Gastroesophageal sphincter (tissue), 3 donors: ENCODE measurements at regions not wholly inside any gene's neighbourhood (a gene's known extent, or its start where the extent isn't known, plus 50 kb on each side); places are given as distances from the start of the nearest gene placed in this dataset.

Experiments used
- EP300 ChIP-seq: sonication (generic); formaldehyde crosslinking; IDR thresholded peaks from one replicate; pipeline ENCODE4 v1.6.1; 2017; ENCODE audit warnings: antibody characterized with exemption, mild to moderate bottlenecking
- TF ChIP-seq, protein P1 (sequence below), 4 experiments: fragments of 200-600 bp in 2 of 4; fragments of 450-650 bp in 2 of 4; sonication (generic) in 1 of 4; IDR thresholded peaks; one replicate each; pipeline ENCODE4 v1.5.1; 2017 to 2019; ENCODE audit warnings: antibody characterized with exemption in 4 of 4, mild to moderate bottlenecking in 2 of 4, moderate library complexity in 2 of 4

DNA sequence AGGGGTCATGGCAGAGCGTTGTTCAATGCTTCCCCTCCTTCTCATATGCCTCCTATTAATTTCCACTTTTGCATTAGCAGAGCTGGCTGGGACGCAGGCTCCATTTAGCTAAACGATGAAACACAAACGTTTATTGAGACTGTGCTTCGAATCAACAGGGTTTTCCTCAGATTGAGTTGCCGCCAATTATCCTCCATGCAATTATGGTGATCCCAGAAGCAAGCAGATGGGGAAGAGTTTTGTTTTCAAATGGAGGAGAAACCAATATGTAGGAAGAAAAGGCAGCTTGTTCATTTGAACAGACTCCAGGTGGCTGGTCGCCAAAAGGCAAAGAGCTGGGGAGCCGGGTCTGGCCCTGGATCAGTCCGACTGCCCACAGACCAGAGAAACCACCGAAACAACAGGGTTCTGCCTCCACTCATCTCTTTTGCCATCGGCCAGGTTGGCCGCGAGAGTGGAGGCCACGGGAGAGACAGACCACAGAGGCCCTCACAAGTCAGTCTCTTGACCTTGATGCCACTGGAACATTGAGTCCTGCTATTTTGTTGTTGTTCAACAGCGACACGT is 184.8 kb downstream of the GBA3 start:
- TF ChIP-seq, protein P1, sequence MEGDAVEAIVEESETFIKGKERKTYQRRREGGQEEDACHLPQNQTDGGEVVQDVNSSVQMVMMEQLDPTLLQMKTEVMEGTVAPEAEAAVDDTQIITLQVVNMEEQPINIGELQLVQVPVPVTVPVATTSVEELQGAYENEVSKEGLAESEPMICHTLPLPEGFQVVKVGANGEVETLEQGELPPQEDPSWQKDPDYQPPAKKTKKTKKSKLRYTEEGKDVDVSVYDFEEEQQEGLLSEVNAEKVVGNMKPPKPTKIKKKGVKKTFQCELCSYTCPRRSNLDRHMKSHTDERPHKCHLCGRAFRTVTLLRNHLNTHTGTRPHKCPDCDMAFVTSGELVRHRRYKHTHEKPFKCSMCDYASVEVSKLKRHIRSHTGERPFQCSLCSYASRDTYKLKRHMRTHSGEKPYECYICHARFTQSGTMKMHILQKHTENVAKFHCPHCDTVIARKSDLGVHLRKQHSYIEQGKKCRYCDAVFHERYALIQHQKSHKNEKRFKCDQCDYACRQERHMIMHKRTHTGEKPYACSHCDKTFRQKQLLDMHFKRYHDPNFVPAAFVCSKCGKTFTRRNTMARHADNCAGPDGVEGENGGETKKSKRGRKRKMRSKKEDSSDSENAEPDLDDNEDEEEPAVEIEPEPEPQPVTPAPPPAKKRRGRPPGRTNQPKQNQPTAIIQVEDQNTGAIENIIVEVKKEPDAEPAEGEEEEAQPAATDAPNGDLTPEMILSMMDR (IDR thresholded peaks at IDR 0.05) = no peak
- no peak for TF ChIP-seq EP300
